ENCODE measurements at regions not wholly inside any gene's neighbourhood (a gene's known extent, or its start where the extent isn't known, plus 50 kb on each side); places are given as distances from the start of the nearest gene placed in this dataset.

DNA sequence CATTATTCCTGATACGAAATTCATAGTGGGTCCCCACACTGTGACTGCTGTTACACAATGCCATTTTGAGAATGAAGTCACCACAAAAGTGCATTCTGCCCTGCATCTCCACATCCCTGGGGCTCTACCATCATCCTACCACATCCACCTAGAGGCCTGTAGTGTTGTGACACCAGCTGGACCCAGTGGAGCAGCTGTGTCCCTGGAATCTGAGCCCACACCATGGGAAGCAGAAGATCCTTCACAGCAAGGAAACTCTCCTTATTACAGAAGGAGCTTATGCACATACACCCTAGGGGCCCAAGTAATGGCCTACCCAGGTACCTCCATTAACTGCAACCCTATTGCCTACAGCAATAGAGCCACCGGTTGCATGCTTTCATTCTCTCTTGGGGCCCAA lies 566.6 kb upstream of the EPHA7 start:
- Mint-ChIP-seq H3K9me3 (ENCODE audit: low read depth) (no peaks in the 10 kb centered on the region), H3K36me3 (ENCODE audit: insufficient read depth) (no peaks in the 10 kb centered on the region), H3K4me1 (ENCODE audit: low read depth) (no peaks in the 10 kb centered on the region), H3K27ac (no peak overlapping the region), H3K4me3 (ENCODE audit: low read depth) (no peak overlapping the region), H3K27me3 (no peaks in the 10 kb centered on the region)
- DNase-seq (ENCODE audit: low spot score, unreplicated experiment) = no peak
- TF ChIP-seq CTCF (IDR thresholded peaks at IDR 0.05; ENCODE audit: unreplicated experiment) = no peak

- Mint-ChIP-seq H3K4me3 (ENCODE audit: low read depth) (no peak overlapping the region), H3K27me3 (no peaks in the 10 kb centered on the region), H3K27ac (no peak overlapping the region), H3K36me3 (ENCODE audit: insufficient read depth) (no peaks in the 10 kb centered on the region), H3K4me1 (ENCODE audit: low read depth) (peaks cover 9% of the 10 kb centered on the region), H3K9me3 (ENCODE audit: low read depth) (peaks cover 3% of the 10 kb centered on the region)
- TF ChIP-seq CTCF (IDR thresholded peaks at IDR 0.05; ENCODE audit: unreplicated experiment) = no peak
- no peak for DNase-seq (ENCODE audit: low spot score, unreplicated experiment)
These were observed 555.8 kb upstream of the EPHA7 start for GRCh38 chr6:93975159-93975558.

DNA sequence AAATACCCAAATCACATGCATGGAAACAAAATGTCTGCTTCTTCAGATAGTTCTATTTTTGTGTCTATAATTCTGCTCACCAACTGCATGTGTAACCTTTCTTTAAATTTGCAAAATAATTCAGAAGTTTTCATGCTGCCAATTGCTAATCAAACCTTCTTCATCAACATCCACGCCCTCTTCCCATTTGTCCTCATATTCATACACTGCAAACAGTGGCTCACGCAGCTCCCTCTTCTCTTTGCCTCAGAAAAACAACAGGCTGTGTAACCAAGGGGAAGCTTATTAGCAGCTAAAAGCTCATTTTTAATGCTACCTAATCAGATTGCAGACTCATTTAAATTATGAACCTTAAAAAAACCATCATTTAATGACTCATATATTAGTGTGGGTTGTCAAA lies 555.0 kb upstream of the EPHA7 start:
- no peaks in the 10 kb centered on the region for H3K27me3 Mint-ChIP-seq
- H3K36me3 Mint-ChIP-seq (ENCODE audit: insufficient read depth) = no peaks in the 10 kb centered on the region
- TF ChIP-seq CTCF (IDR thresholded peaks at IDR 0.05; ENCODE audit: unreplicated experiment) = no peak
- H3K9me3 Mint-ChIP-seq (ENCODE audit: low read depth) = peaks cover 3% of the 10 kb centered on the region
- no peak for DNase-seq (ENCODE audit: low spot score, unreplicated experiment)
- H3K4me3 Mint-ChIP-seq (ENCODE audit: low read depth) = no peak overlapping the region
- H3K4me1 Mint-ChIP-seq (ENCODE audit: low read depth) = peaks cover 9% of the 10 kb centered on the region
- H3K27ac Mint-ChIP-seq = no peak overlapping the region

DNA sequence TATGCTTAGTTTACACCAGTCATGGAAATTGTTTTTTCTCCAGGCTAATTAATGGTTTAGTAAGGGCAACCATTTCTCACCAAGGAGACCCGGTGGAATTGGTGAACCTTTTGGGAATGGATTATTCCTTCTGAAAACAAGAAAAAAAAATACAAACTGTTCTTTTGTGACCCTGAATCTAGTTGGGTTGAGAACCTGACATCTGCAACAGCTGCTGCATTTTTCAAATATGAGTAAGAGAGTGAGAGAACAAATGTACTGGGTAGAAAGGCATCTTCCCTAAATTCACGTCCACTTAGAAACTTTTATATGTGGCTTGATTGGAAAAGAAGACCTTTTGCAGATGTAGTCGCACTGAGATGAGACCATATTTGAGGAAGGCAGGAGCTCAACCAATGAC lies 553.4 kb upstream of the EPHA7 start:
- H3K4me3 Mint-ChIP-seq (ENCODE audit: low read depth) = no peak overlapping the region

GRCh38 chr6:93970684-93971083 lies 551.3 kb upstream of the EPHA7 start:
- Mint-ChIP-seq H3K4me1 (ENCODE audit: low read depth) (peaks cover 15% of the 10 kb centered on the region), H3K27me3 (no peaks in the 10 kb centered on the region), H3K4me3 (ENCODE audit: low read depth) (no peak overlapping the region), H3K9me3 (ENCODE audit: low read depth) (peaks cover 9% of the 10 kb centered on the region), H3K27ac (no peak overlapping the region), H3K36me3 (ENCODE audit: insufficient read depth) (no peaks in the 10 kb centered on the region)
- no peak for DNase-seq (ENCODE audit: low spot score, unreplicated experiment)
- TF ChIP-seq CTCF (IDR thresholded peaks at IDR 0.05; ENCODE audit: unreplicated experiment) = no peak

More for the DNA sequence above, 553.4 kb upstream of the EPHA7 start:
- Mint-ChIP-seq H3K27ac (no peak overlapping the region), H3K9me3 (ENCODE audit: low read depth) (peaks cover 3% of the 10 kb centered on the region), H3K36me3 (ENCODE audit: insufficient read depth) (no peaks in the 10 kb centered on the region), H3K27me3 (no peaks in the 10 kb centered on the region), H3K4me1 (ENCODE audit: low read depth) (peaks cover 15% of the 10 kb centered on the region)
- no peak for TF ChIP-seq CTCF (IDR thresholded peaks at IDR 0.05; ENCODE audit: unreplicated experiment)
- no peak for DNase-seq (ENCODE audit: low spot score, unreplicated experiment)

Data from progenitor cell of endocrine pancreas (in vitro differentiated cells).